GM12892 (cell line): ENCODE measurements at regions not wholly inside any gene's neighbourhood (a gene's known extent, or its start where the extent isn't known, plus 50 kb on each side); places are given as distances from the start of the nearest gene placed in this dataset.

Source experiments
- POLR2A ChIP-seq: IDR thresholded peaks from 2 replicates; pipeline ENCODE4 v1.6.1; 2011; ENCODE audit warnings: low read depth, low read length, control low read depth
- POLR2AphosphoS5 ChIP-seq: IDR thresholded peaks from 2 replicates; pipeline ENCODE4 v1.6.1; 2011; ENCODE audit warnings: low read depth, low read length, control low read depth
- TAF1 ChIP-seq: IDR thresholded peaks from 2 replicates; pipeline ENCODE4 v1.6.1; 2011; ENCODE audit warnings: low read depth, mild to moderate bottlenecking, control low read depth, low read length, borderline replicate concordance

DNA sequence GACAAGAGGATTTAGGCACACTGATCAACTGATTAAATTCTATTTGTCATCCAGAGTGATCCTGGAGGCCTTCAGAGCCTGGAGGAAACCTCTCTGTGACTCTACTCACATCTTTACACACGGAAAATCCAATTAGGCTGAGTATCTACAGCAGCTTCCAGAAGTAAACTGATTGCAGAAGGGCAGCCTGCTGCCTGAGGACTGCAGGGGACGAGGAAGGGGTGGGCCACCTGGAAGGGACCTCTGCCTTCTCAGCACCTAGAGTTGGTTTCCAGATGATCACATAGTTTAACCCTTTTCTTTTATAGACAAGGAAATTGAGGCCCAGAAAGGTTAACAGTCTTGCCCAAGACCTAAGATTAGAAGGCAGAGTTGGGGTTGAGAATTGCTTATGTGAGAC lies 206.1 kb downstream of the DAD1 start:
- TF ChIP-seq POLR2A: 0 out of 2 replicates have a peak, but pooled peaks have one; percentile 1
- no peak for TF ChIP-seq POLR2AphosphoS5
- no peak for TF ChIP-seq TAF1
